Mammary epithelial cell (primary cell): ENCODE measurements at regions not wholly inside any gene's neighbourhood (a gene's known extent, or its start where the extent isn't known, plus 50 kb on each side); places are given as distances from the start of the nearest gene placed in this dataset.

Experiments
- EZH2 ChIP-seq: IDR thresholded peaks from 2 replicates; pipeline ENCODE4 v1.6.1; 2012; ENCODE audit warnings: low read length, inconsistent platforms, borderline replicate concordance
- TF ChIP-seq, protein P1 (sequence below), 2 donors: IDR thresholded peaks in 1 of 2; conservative IDR thresholded peaks in 1 of 2; 2 replicates each; pipeline ENCODE4 v1.5.1; 2011 to 2012; ENCODE audit warnings: inconsistent platforms in 2 of 2, low read length in 2 of 2, mild to moderate bottlenecking in 2 of 2, control low read depth in 1 of 2, low read depth in 1 of 2; ENCODE audit not compliant: insufficient read depth in 1 of 2; ENCODE audit errors: extremely low read depth in 1 of 2

DNA sequence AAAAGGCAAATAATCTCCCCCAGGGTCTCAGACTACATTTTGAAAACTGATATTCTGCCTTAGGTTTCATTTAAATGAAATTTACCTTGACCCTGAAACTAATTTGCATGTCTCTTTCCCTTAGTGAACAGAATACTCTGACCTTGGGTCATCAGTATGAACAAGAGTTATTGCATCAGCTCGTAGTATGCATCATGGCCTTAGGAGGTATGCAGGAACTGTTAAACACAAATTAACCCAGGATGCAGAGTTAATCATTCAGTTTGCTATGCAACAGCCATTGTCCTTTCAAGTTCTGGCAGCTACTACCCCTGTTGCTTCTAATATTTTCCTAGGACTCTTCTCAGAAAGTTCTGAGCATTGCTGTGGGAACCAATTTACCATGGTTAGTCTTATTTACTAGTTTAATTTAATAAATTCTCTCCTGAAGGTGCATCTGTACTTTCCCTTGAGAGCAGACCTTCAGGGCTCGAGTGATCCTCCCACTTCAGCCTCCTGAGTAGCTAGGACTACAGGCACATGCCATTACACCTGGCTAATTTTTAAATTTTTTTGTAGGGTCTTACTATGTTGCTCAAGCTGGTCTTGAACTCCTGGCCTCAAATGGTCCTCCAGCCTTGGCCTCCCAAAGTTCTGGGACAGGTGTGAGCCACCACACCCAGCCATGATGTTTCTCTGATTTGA is 126.7 kb downstream of the TTC6 start:
- TF ChIP-seq, protein P1, sequence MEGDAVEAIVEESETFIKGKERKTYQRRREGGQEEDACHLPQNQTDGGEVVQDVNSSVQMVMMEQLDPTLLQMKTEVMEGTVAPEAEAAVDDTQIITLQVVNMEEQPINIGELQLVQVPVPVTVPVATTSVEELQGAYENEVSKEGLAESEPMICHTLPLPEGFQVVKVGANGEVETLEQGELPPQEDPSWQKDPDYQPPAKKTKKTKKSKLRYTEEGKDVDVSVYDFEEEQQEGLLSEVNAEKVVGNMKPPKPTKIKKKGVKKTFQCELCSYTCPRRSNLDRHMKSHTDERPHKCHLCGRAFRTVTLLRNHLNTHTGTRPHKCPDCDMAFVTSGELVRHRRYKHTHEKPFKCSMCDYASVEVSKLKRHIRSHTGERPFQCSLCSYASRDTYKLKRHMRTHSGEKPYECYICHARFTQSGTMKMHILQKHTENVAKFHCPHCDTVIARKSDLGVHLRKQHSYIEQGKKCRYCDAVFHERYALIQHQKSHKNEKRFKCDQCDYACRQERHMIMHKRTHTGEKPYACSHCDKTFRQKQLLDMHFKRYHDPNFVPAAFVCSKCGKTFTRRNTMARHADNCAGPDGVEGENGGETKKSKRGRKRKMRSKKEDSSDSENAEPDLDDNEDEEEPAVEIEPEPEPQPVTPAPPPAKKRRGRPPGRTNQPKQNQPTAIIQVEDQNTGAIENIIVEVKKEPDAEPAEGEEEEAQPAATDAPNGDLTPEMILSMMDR (conservative IDR thresholded peaks at IDR 0.05 in 1 of 2, IDR thresholded peaks at IDR 0.05 in 1 of 2; ENCODE audit: extremely low read depth in 1 of 2, insufficient read depth in 1 of 2, low read depth in 1 of 2, low read length in 2 of 2) = no peak
- no peak for TF ChIP-seq EZH2
